GM23338 (cell line): ENCODE measurements at regions not wholly inside any gene's neighbourhood (a gene's known extent, or its start where the extent isn't known, plus 50 kb on each side); places are given as distances from the start of the nearest gene placed in this dataset.

Source experiments
- ATAC-seq: fragments of 200-7000 bp; cut with Tn5 transposase; 3 replicates; pipeline ENCODE4 v1.9.1; 2020
- DNase-seq: peaks from one replicate; pipeline ENCODE4 v3.0.0-alpha.2; 2015; ENCODE audit warnings: low spot score
- H2AFZ ChIP-seq: fragments of 200-600 bp; sonication (generic); 2 replicates; pipeline ENCODE4 v1.8.0; 2016; ENCODE audit warnings: antibody characterized with exemption, mild to moderate bottlenecking, moderate library complexity
- H3F3A ChIP-seq: fragments of 200-600 bp; sonication (generic); replicated peaks from 2 replicates; pipeline ENCODE4 v1.8.0; 2017; ENCODE audit warnings: antibody characterized with exemption, mixed run types, low read depth
- H3K27ac ChIP-seq: fragments of 200-600 bp; sonication (generic); 2 replicates; pipeline ENCODE4 v1.6.1; 2016; ENCODE audit warnings: low read depth
- H3K27me3 ChIP-seq: fragments of 200-600 bp; sonication (generic); 2 replicates; pipeline ENCODE4 v1.8.0; 2016; ENCODE audit warnings: mild to moderate bottlenecking, mixed run types, moderate library complexity; ENCODE audit not compliant: insufficient read depth
- H3K36me3 ChIP-seq: fragments of 200-600 bp; sonication (generic); 2 replicates; pipeline ENCODE4 v1.8.0; 2016; ENCODE audit warnings: mild to moderate bottlenecking; ENCODE audit not compliant: insufficient read depth
- H3K4me1 ChIP-seq: fragments of 200-600 bp; sonication (generic); 2 replicates; pipeline ENCODE4 v1.8.0; 2016; ENCODE audit warnings: mild to moderate bottlenecking, moderate library complexity; ENCODE audit not compliant: insufficient read depth
- H3K4me2 ChIP-seq: fragments of 200-600 bp; sonication (generic); 2 replicates; pipeline ENCODE4 v1.7.1; 2017; ENCODE audit warnings: mixed run types
- H3K4me3 ChIP-seq: fragments of 200-600 bp; sonication (generic); 2 replicates; pipeline ENCODE4 v1.6.1; 2016; ENCODE audit warnings: mixed run types
- H3K79me2 ChIP-seq: fragments of 200-600 bp; sonication (generic); replicated peaks from 2 replicates; pipeline ENCODE4 v1.8.0; 2017; ENCODE audit warnings: mild to moderate bottlenecking; ENCODE audit not compliant: insufficient read depth
- H3K9me2 ChIP-seq: fragments of 200-600 bp; sonication (generic); 2 replicates; pipeline ENCODE4 v1.8.0; 2017; ENCODE audit not compliant: insufficient read depth
- H4K20me1 ChIP-seq: fragments of 200-600 bp; sonication (generic); replicated peaks from 2 replicates; pipeline ENCODE4 v1.8.0; 2017; ENCODE audit warnings: mild to moderate bottlenecking; ENCODE audit not compliant: insufficient read depth
- H3K27ac Mint-ChIP-seq: 2 replicates; pipeline ENCODE4 v1.8.0; 2020; ENCODE audit warnings: inconsistent platforms, mild to moderate bottlenecking, moderate library complexity, mixed read lengths
- H3K27me3 Mint-ChIP-seq: 3 replicates; pipeline ENCODE4 v1.8.0; 2022; ENCODE audit warnings: low read depth, mild to moderate bottlenecking, moderate library complexity, mixed read lengths, inconsistent platforms; ENCODE audit not compliant: insufficient read depth, poor library complexity
- H3K36me3 Mint-ChIP-seq: 3 replicates; pipeline ENCODE4 v1.8.0; 2021; ENCODE audit warnings: low read depth, mild to moderate bottlenecking, inconsistent platforms, moderate library complexity, mixed read lengths
- H3K4me1 Mint-ChIP-seq: 3 replicates; pipeline ENCODE4 v1.8.0; 2020; ENCODE audit warnings: mild to moderate bottlenecking, inconsistent platforms, mixed read lengths
- H3K4me3 Mint-ChIP-seq: 3 replicates; pipeline ENCODE4 v1.8.0; 2021; ENCODE audit warnings: moderate library complexity, mild to moderate bottlenecking, inconsistent platforms, mixed read lengths
- H3K9me3 Mint-ChIP-seq: 3 replicates; pipeline ENCODE4 v1.8.0; 2020; ENCODE audit warnings: moderate library complexity, mild to moderate bottlenecking, inconsistent platforms, mixed read lengths
- CREB1 ChIP-seq: fragments of 250-450 bp; sonication (Bioruptor Pico); IDR thresholded peaks from 2 replicates; pipeline ENCODE4 v1.5.0; 2020; ENCODE audit warnings: low read depth, mild to moderate bottlenecking, moderate library complexity
- CTCF ChIP-seq, 2 experiments: fragments of 200-600 bp in 1 of 2; sonication (generic) in 1 of 2; conservative IDR thresholded peaks; 2 replicates each; pipeline versions ENCODE4 v1.5.1 to v1.6.1; 2016 to 2017; ENCODE audit warnings: antibody characterized with exemption in 2 of 2, low read depth in 2 of 2, mild to moderate bottlenecking in 2 of 2, moderate library complexity in 1 of 2
- ETS1 ChIP-seq: IDR thresholded peaks from 2 replicates; pipeline ENCODE4 v1.6.1; 2016; ENCODE audit warnings: antibody characterized with exemption
- EZH2 ChIP-seq: fragments of 200-600 bp; sonication (generic); IDR thresholded peaks from one replicate; pipeline ENCODE4 v1.8.0; 2017; ENCODE audit warnings: antibody characterized with exemption, mild to moderate bottlenecking, low read depth; ENCODE audit not compliant: unreplicated experiment
- EZH2phosphoT487 ChIP-seq: fragments of 200-600 bp; sonication (generic); IDR thresholded peaks from one replicate; pipeline ENCODE4 v1.8.1; 2018; ENCODE audit warnings: antibody characterized with exemption; ENCODE audit not compliant: unreplicated experiment
- JUNB ChIP-seq: IDR thresholded peaks from one replicate; pipeline ENCODE4 v1.6.1; 2016; ENCODE audit warnings: antibody characterized with exemption; ENCODE audit not compliant: unreplicated experiment
- NANOG ChIP-seq: IDR thresholded peaks from 2 replicates; pipeline ENCODE4 v1.6.1; 2016; ENCODE audit warnings: antibody characterized with exemption, borderline replicate concordance
- POLR2AphosphoS5 ChIP-seq: IDR thresholded peaks from 2 replicates; pipeline ENCODE4 v1.6.1; 2016; ENCODE audit warnings: antibody characterized with exemption, low read depth
- REST ChIP-seq: IDR thresholded peaks from one replicate; pipeline ENCODE4 v1.6.1; 2018; ENCODE audit warnings: antibody characterized with exemption; ENCODE audit not compliant: unreplicated experiment
- STAT1 ChIP-seq: IDR thresholded peaks from one replicate; pipeline ENCODE4 v1.6.1; 2016; ENCODE audit warnings: antibody characterized with exemption; ENCODE audit not compliant: unreplicated experiment
- ZNF114 ChIP-seq: fragments of 250-450 bp; sonication (Bioruptor Pico); IDR thresholded peaks from 2 replicates; pipeline ENCODE4 v1.5.0; 2020; ENCODE audit warnings: mild to moderate bottlenecking, moderate library complexity
- ZNF331 ChIP-seq: fragments of 250-450 bp; sonication (Bioruptor Pico); IDR thresholded peaks from 2 replicates; pipeline ENCODE4 v1.5.0; 2020; ENCODE audit warnings: low read depth, mild to moderate bottlenecking, moderate library complexity
- ZNF462 ChIP-seq: fragments of 250-450 bp; sonication (Bioruptor Pico); IDR thresholded peaks from 2 replicates; pipeline ENCODE4 v1.5.0; 2020; ENCODE audit warnings: mild to moderate bottlenecking, moderate library complexity

GRCh38 chr13:44768239-44768638, 192.1 kb upstream of the TSC22D1 start:
- H3K4me3 ChIP-seq: no peak overlapping the region
- Mint-ChIP-seq H3K27ac (no peak overlapping the region), H3K36me3 (no peaks in the 10 kb centered on the region), H3K4me1 (peaks cover 22% of the 10 kb centered on the region), H3K9me3 (no peaks in the 10 kb centered on the region), H3K27me3 (peaks cover 6% of the 10 kb centered on the region), H3K4me3 (no peak overlapping the region)
- peak overlapping the region; percentile 69; the same call in 1 of the 2 replicates for H2AFZ ChIP-seq
- no peak for DNase-seq
- H3K27ac ChIP-seq: no peak overlapping the region
- H3K4me1 ChIP-seq: no peaks in the 10 kb centered on the region
- H3K9me2 ChIP-seq: no peaks in the 10 kb centered on the region
- no peak for TF ChIP-seq ZNF331
- no peak for TF ChIP-seq NANOG
- no peak for TF ChIP-seq EZH2phosphoT487
- no peak for TF ChIP-seq CREB1 (CRISPR knock-in tag)
- TF ChIP-seq POLR2AphosphoS5: no peak
- TF ChIP-seq REST: no peak
- no peak for TF ChIP-seq ZNF114 (CRISPR knock-in tag)
- no peak for TF ChIP-seq CTCF (conservative IDR thresholded peaks at IDR 0.05; ENCODE audit: low read depth in 2 of 2)
- TF ChIP-seq STAT1: no peak
- TF ChIP-seq ETS1: no peak
- TF ChIP-seq JUNB: no peak
- TF ChIP-seq ZNF462 (CRISPR knock-in tag): no peak
- TF ChIP-seq EZH2: no peak
- H3K36me3 ChIP-seq: no peaks in the 10 kb centered on the region
- H3K4me2 ChIP-seq: no peak overlapping the region
- H3K79me2 ChIP-seq: no peaks in the 10 kb centered on the region
- H3K27me3 ChIP-seq: no peaks in the 10 kb centered on the region
- no peaks in the 10 kb centered on the region for H4K20me1 ChIP-seq
- ATAC-seq: no peak
- H3F3A ChIP-seq: no peaks in the 10 kb centered on the region
